CD14-positive monocyte (primary cell): ENCODE measurements at regions not wholly inside any gene's neighbourhood (a gene's known extent, or its start where the extent isn't known, plus 50 kb on each side); places are given as distances from the start of the nearest gene placed in this dataset.
A peak's percentile ranks its signal among the peaks of the same experiment; 100 is the strongest.

Experiments used
- DNase-seq, 3 donors: peaks; one replicate each; pipeline ENCODE4 v3.0.0-alpha.2; 2011 to 2022
- H2AFZ ChIP-seq: 2 replicates; pipeline ENCODE4 v1.6.0; 2012; ENCODE audit warnings: mild to moderate bottlenecking, low read depth, low read length, inconsistent platforms; ENCODE audit not compliant: insufficient read depth, poor library complexity, severe bottlenecking
- H3K27ac ChIP-seq, 2 donors: 1 replicate in 1 of 2; 2 replicates in 1 of 2; pipeline ENCODE4 v1.5.1; 2012 to 2013; ENCODE audit warnings: low read length in 2 of 2, control low read depth in 1 of 2, inconsistent platforms in 1 of 2, low read depth in 1 of 2, mild to moderate bottlenecking in 1 of 2
- H3K27me3 ChIP-seq, 2 donors: one replicate each; pipeline versions ENCODE4 v1.6.0 to v1.6.1; 2011 to 2013; ENCODE audit warnings: low read length in 2 of 2; ENCODE audit not compliant: control insufficient read depth in 2 of 2, insufficient read depth in 2 of 2
- H3K36me3 ChIP-seq, 2 donors: replicated peaks in 1 of 2; 1 replicate in 1 of 2; 2 replicates in 1 of 2; pipeline versions ENCODE4 v1.5.1 to v1.6.1; 2012 to 2013; ENCODE audit warnings: low read length in 2 of 2, control low read depth in 1 of 2, inconsistent platforms in 1 of 2, mild to moderate bottlenecking in 1 of 2; ENCODE audit not compliant: insufficient read depth in 2 of 2, control insufficient read depth in 1 of 2
- H3K4me1 ChIP-seq, 2 donors: 1 replicate in 1 of 2; 2 replicates in 1 of 2; pipeline versions ENCODE4 v1.5.1 to v1.6.1; 2012 to 2013; ENCODE audit warnings: low read length in 2 of 2, control low read depth in 1 of 2, inconsistent platforms in 1 of 2, mild to moderate bottlenecking in 1 of 2, moderate library complexity in 1 of 2; ENCODE audit not compliant: insufficient read depth in 2 of 2, control insufficient read depth in 1 of 2
- H3K4me2 ChIP-seq: replicated peaks from 2 replicates; pipeline ENCODE3; 2012; ENCODE audit warnings: low read length, moderate library complexity, mild to moderate bottlenecking; ENCODE audit not compliant: poor library complexity, severe bottlenecking; ENCODE audit errors: extremely low read depth
- H3K4me3 ChIP-seq, 3 experiments: fragments of 200-600 bp in 1 of 3; sonication (generic) in 1 of 3; replicated peaks in 1 of 3; 1 replicate in 2 of 3; 2 replicates in 1 of 3; pipeline ENCODE4 v1.5.1; 2011 to 2013; ENCODE audit warnings: low read length in 3 of 3, mild to moderate bottlenecking in 3 of 3, control low read depth in 2 of 3, low read depth in 2 of 3, inconsistent platforms in 1 of 3, moderate library complexity in 1 of 3
- H3K79me2 ChIP-seq: 2 replicates; pipeline ENCODE4 v1.6.0; 2012; ENCODE audit warnings: mild to moderate bottlenecking, control low read depth, inconsistent platforms, low read length, moderate library complexity; ENCODE audit not compliant: insufficient read depth
- H3K9ac ChIP-seq: 2 replicates; pipeline ENCODE4 v1.6.0; 2017; ENCODE audit warnings: low read length, mild to moderate bottlenecking; ENCODE audit not compliant: insufficient read depth, poor library complexity, severe bottlenecking
- H3K9me3 ChIP-seq, 2 donors: replicated peaks in 1 of 2; 1 replicate in 1 of 2; 2 replicates in 1 of 2; pipeline versions ENCODE4 v1.5.1 to v1.6.1; 2012 to 2013; ENCODE audit warnings: low read length in 2 of 2, control low read depth in 1 of 2; ENCODE audit not compliant: control insufficient read depth in 1 of 2, insufficient read depth in 1 of 2
- H4K20me1 ChIP-seq: 2 replicates; pipeline ENCODE4 v1.6.0; 2012; ENCODE audit warnings: mild to moderate bottlenecking, low read length, control low read depth, moderate library complexity; ENCODE audit not compliant: insufficient read depth
- H3K27ac Mint-ChIP-seq, 7 donors: one replicate each; pipeline ENCODE4 v1.8.0; 2020; ENCODE audit warnings: mild to moderate bottlenecking in 7 of 7, mixed read lengths in 7 of 7, moderate library complexity in 6 of 7, inconsistent platforms in 2 of 7
- H3K27me3 Mint-ChIP-seq, 3 donors: one replicate each; pipeline ENCODE4 v1.8.0; 2021 to 2022; ENCODE audit warnings: low read depth in 3 of 3, mild to moderate bottlenecking in 3 of 3, mixed read lengths in 3 of 3, moderate library complexity in 3 of 3, inconsistent platforms in 1 of 3
- H3K36me3 Mint-ChIP-seq, 2 donors: one replicate each; pipeline ENCODE4 v1.8.0; 2020; ENCODE audit warnings: mixed read lengths in 2 of 2, inconsistent platforms in 1 of 2, mild to moderate bottlenecking in 1 of 2
- H3K4me1 Mint-ChIP-seq: one replicate; pipeline ENCODE4 v1.8.0; 2020; ENCODE audit warnings: mild to moderate bottlenecking, mixed read lengths
- H3K4me3 Mint-ChIP-seq, 2 donors: one replicate each; pipeline ENCODE4 v1.8.0; 2020; ENCODE audit warnings: mild to moderate bottlenecking in 2 of 2, mixed read lengths in 2 of 2, moderate library complexity in 1 of 2
- H3K9me3 Mint-ChIP-seq, 7 donors: one replicate each; pipeline ENCODE4 v1.8.0; 2020 to 2022; ENCODE audit warnings: mixed read lengths in 7 of 7, mild to moderate bottlenecking in 6 of 7, moderate library complexity in 6 of 7, inconsistent platforms in 2 of 7
- CTCF ChIP-seq: fragments of 200-600 bp; IDR thresholded peaks from one replicate; pipeline ENCODE4 v1.8.0; 2022; ENCODE audit warnings: antibody characterized with exemption, mild to moderate bottlenecking
- WGBS: methylation state at CpG from one replicate; pipeline ENCODE4 v1.1.5; 2013; ENCODE audit warnings: missing lambda C conversion rate; ENCODE audit not compliant: insufficient coverage; 5-methylcytosine and 5-hydroxymethylcytosine counted together
- intact Hi-C, 2 donors: fragments of 100-400 bp; cut with micrococcal nuclease; formaldehyde crosslinking; loops; one replicate each; pipeline versions ENCODE4 v1.15.0 to v1.15.1; 2023

- Histone ChIP-seq H3K27ac (no peak overlapping the region), H3K9me3 (no peaks in the 10 kb centered on the region), H4K20me1 (no peaks in the 10 kb centered on the region), H3K27me3 (no peaks in the 10 kb centered on the region), H3K9ac (no peak overlapping the region), H3K36me3 (no peaks in the 10 kb centered on the region), H3K4me3 (no peak overlapping the region), H2AFZ (no peak overlapping the region), H3K4me1 (peaks cover 57 to 78% of the 10 kb centered on the region in 2 donors), H3K4me2 (no peak overlapping the region), H3K79me2 (no peaks in the 10 kb centered on the region)
- Mint-ChIP-seq H3K9me3 (peaks cover 0 to 7% (median 3%) of the 10 kb centered on the region in 7 donors), H3K36me3 (no peaks in the 10 kb centered on the region), H3K4me3 (no peak overlapping the region), H3K4me1 (peaks cover 80% of the 10 kb centered on the region), H3K27ac (no peak overlapping the region), H3K27me3 (peaks cover 2 to 10% (median 4%) of the 10 kb centered on the region in 3 donors)
- TF ChIP-seq CTCF = no peak
- DNase-seq = peak in 1 of 3 donors; percentile 44
- no CpG with 5 or more reads among the region's 1 CpG for WGBS
- intact Hi-C loops = loop anchor here in 1 of 2 donors (10.0 kb wide), 1 partner anchor 53 kb away; no protein-coding TSS in a partner anchor
These were observed 101.6 kb upstream of the CARMIL1 start for GRCh38 chr6:25177500-25178028.

GRCh38 chr6:25178336-25179035 is 100.7 kb upstream of the CARMIL1 start:
- Histone ChIP-seq H2AFZ (peak overlapping the region; percentile 71), H3K27me3 (no peaks in the 10 kb centered on the region), H3K9ac (peak overlapping the region; percentile 27), H3K4me1 (peaks cover 48 to 69% of the 10 kb centered on the region in 2 donors), H3K79me2 (no peaks in the 10 kb centered on the region), H3K27ac (peak overlapping the region in 1 of 2 donors; percentile 56), H3K4me3 (peak overlapping the region in 2 of 3 experiments; percentile 19 to 62), H3K36me3 (no peaks in the 10 kb centered on the region), H4K20me1 (no peaks in the 10 kb centered on the region), H3K4me2 (peak overlapping the region; percentile 64), H3K9me3 (no peaks in the 10 kb centered on the region)
- Mint-ChIP-seq H3K27me3 (peaks cover 0 to 9% (median 4%) of the 10 kb centered on the region in 3 donors), H3K4me3 (peak overlapping the region; percentile 48 to 54), H3K9me3 (peaks cover 0 to 7% (median 3%) of the 10 kb centered on the region in 7 donors), H3K27ac (peak overlapping the region in 6 of 7 donors; percentile 23 to 76 (median 72)), H3K36me3 (no peaks in the 10 kb centered on the region), H3K4me1 (peaks cover 76% of the 10 kb centered on the region)
- WGBS = 0% methylated on average over 3 of the region's 8 CpGs
- no peak for DNase-seq
- intact Hi-C loops = loop anchor here in 1 of 2 donors (10.0 kb wide), 1 partner anchor 54 kb away; no protein-coding TSS in a partner anchor
- TF ChIP-seq CTCF = no peak
